ENCODE measurements at regions not wholly inside any gene's neighbourhood (a gene's known extent, or its start where the extent isn't known, plus 50 kb on each side); places are given as distances from the start of the nearest gene placed in this dataset.
"Not testable (repeated sequence)": the region's sequence is repeated elsewhere in the genome, so short reads cannot be mapped to it uniquely, and the experiment has no call there.

- H3K4me3 Mint-ChIP-seq, result no peak overlapping the region
- ATAC-seq (no peak), DNase-seq (no peak)
- peaks cover 3% of the 10 kb centered on the region for H3K9me3 Mint-ChIP-seq
- no peak overlapping the region for H3K27ac Mint-ChIP-seq
- H3K4me1 Mint-ChIP-seq, result no peaks in the 10 kb centered on the region
- no peaks in the 10 kb centered on the region for H3K27me3 Mint-ChIP-seq
- no peaks in the 10 kb centered on the region for H3K36me3 Mint-ChIP-seq (ENCODE audit: low read depth)
Observed at GRCh38 chr1:118397496-118397859, 212.4 kb upstream of the SPAG17 start.

- Mint-ChIP-seq H3K27ac (no peak overlapping the region), H3K36me3 (ENCODE audit: low read depth) (no peaks in the 10 kb centered on the region), H3K4me1 (no peaks in the 10 kb centered on the region), H3K9me3 (peaks cover 3% of the 10 kb centered on the region), H3K4me3 (no peak overlapping the region), H3K27me3 (no peaks in the 10 kb centered on the region)
- ATAC-seq, result no peak
- no peak for DNase-seq
Observed at GRCh38 chr1:118396829-118397495, 211.9 kb upstream of the SPAG17 start.

- Mint-ChIP-seq H3K27me3 (no peaks in the 10 kb centered on the region), H3K4me3 (no peak overlapping the region), H3K36me3 (ENCODE audit: low read depth) (no peaks in the 10 kb centered on the region), H3K27ac (no peak overlapping the region), H3K9me3 (peaks cover 3% of the 10 kb centered on the region), H3K4me1 (no peaks in the 10 kb centered on the region)
- DNase-seq, result no peak
- ATAC-seq, result no peak
Observed at GRCh38 chr1:118396279-118396678, 211.3 kb upstream of the SPAG17 start.

- Mint-ChIP-seq H3K27ac (no peak overlapping the region), H3K9me3 (peaks cover 3% of the 10 kb centered on the region), H3K4me1 (no peaks in the 10 kb centered on the region), H3K27me3 (no peaks in the 10 kb centered on the region), H3K36me3 (ENCODE audit: low read depth) (no peaks in the 10 kb centered on the region), H3K4me3 (no peak overlapping the region)
- ATAC-seq (no peak), DNase-seq (no peak)
Observed at GRCh38 chr1:118395430-118395991, 210.5 kb upstream of the SPAG17 start.

- Mint-ChIP-seq H3K9me3 (peaks cover 3% of the 10 kb centered on the region), H3K27me3 (no peaks in the 10 kb centered on the region), H3K4me3 (no peak overlapping the region), H3K36me3 (ENCODE audit: low read depth) (no peaks in the 10 kb centered on the region), H3K4me1 (no peaks in the 10 kb centered on the region), H3K27ac (no peak overlapping the region)
- DNase-seq (no peak), ATAC-seq (no peak)
Observed at GRCh38 chr1:118390955-118391354, 205.9 kb upstream of the SPAG17 start.

GRCh38 chr1:118388301-118388959 lies 203.4 kb upstream of the SPAG17 start:
- no peak overlapping the region for H3K4me3 Mint-ChIP-seq
- H3K9me3 Mint-ChIP-seq, result peaks cover 3% of the 10 kb centered on the region
- DNase-seq, result no peak
- H3K27me3 Mint-ChIP-seq, result no peaks in the 10 kb centered on the region
- H3K4me1 Mint-ChIP-seq, result no peaks in the 10 kb centered on the region
- no peak for ATAC-seq
- no peaks in the 10 kb centered on the region for H3K36me3 Mint-ChIP-seq (ENCODE audit: low read depth)
- no peak overlapping the region for H3K27ac Mint-ChIP-seq

- H3K4me1 Mint-ChIP-seq, result no peaks in the 10 kb centered on the region
- no peaks in the 10 kb centered on the region for H3K27me3 Mint-ChIP-seq
- H3K4me3 Mint-ChIP-seq, result no peak overlapping the region
- ATAC-seq (no peak), DNase-seq (no peak)
- H3K36me3 Mint-ChIP-seq (ENCODE audit: low read depth), result no peaks in the 10 kb centered on the region
- H3K9me3 Mint-ChIP-seq, result peaks cover 7% of the 10 kb centered on the region
- H3K27ac Mint-ChIP-seq, result no peak overlapping the region
Observed at GRCh38 chr1:118381197-118381869, 196.3 kb upstream of the SPAG17 start.

GRCh38 chr1:118377183-118377582 lies 192.2 kb upstream of the SPAG17 start:
- peaks cover 22% of the 10 kb centered on the region for H3K9me3 Mint-ChIP-seq
- not testable (repeated sequence) for ATAC-seq; DNase-seq; H3K4me1 Mint-ChIP-seq; H3K36me3 Mint-ChIP-seq (ENCODE audit: low read depth); H3K27ac Mint-ChIP-seq; H3K27me3 Mint-ChIP-seq; H3K4me3 Mint-ChIP-seq

GRCh38 chr1:118371612-118372011 lies 186.6 kb upstream of the SPAG17 start:
- H3K27me3 Mint-ChIP-seq, result no peaks in the 10 kb centered on the region
- no peaks in the 10 kb centered on the region for H3K36me3 Mint-ChIP-seq (ENCODE audit: low read depth)
- H3K27ac Mint-ChIP-seq, result no peak overlapping the region
- H3K4me3 Mint-ChIP-seq, result no peak overlapping the region
- peaks cover 34% of the 10 kb centered on the region for H3K9me3 Mint-ChIP-seq
- H3K4me1 Mint-ChIP-seq, result no peaks in the 10 kb centered on the region
- ATAC-seq (no peak), DNase-seq (no peak)

GRCh38 chr1:118370861-118371260 lies 185.8 kb upstream of the SPAG17 start:
- Mint-ChIP-seq H3K4me1 (no peaks in the 10 kb centered on the region), H3K9me3 (peaks cover 40% of the 10 kb centered on the region), H3K4me3 (no peak overlapping the region), H3K27ac (no peak overlapping the region), H3K27me3 (no peaks in the 10 kb centered on the region), H3K36me3 (ENCODE audit: low read depth) (no peaks in the 10 kb centered on the region)
- no peak for ATAC-seq
- no peak for DNase-seq

- Mint-ChIP-seq H3K27me3 (no peaks in the 10 kb centered on the region), H3K4me3 (no peak overlapping the region), H3K27ac (no peak overlapping the region), H3K9me3 (peaks cover 50% of the 10 kb centered on the region), H3K36me3 (ENCODE audit: low read depth) (no peaks in the 10 kb centered on the region), H3K4me1 (no peaks in the 10 kb centered on the region)
- ATAC-seq, result no peak
- DNase-seq, result no peak
Observed at GRCh38 chr1:118366286-118366685, 181.3 kb upstream of the SPAG17 start.

- H3K9me3 Mint-ChIP-seq, result peaks cover 40% of the 10 kb centered on the region
- H3K27ac Mint-ChIP-seq, result no peak overlapping the region
- ATAC-seq, result no peak
- no peaks in the 10 kb centered on the region for H3K36me3 Mint-ChIP-seq (ENCODE audit: low read depth)
- H3K4me3 Mint-ChIP-seq, result no peak overlapping the region
- no peaks in the 10 kb centered on the region for H3K4me1 Mint-ChIP-seq
- DNase-seq, result no peak
- no peaks in the 10 kb centered on the region for H3K27me3 Mint-ChIP-seq
Observed at GRCh38 chr1:118364882-118365281, 179.9 kb upstream of the SPAG17 start.

GRCh38 chr1:118363396-118363795 lies 178.4 kb upstream of the SPAG17 start:
- no peaks in the 10 kb centered on the region for H3K27me3 Mint-ChIP-seq

GRCh38 chr1:118360817-118361216 lies 175.8 kb upstream of the SPAG17 start:
- Mint-ChIP-seq H3K27ac (no peak overlapping the region), H3K27me3 (no peaks in the 10 kb centered on the region)
- no peak for DNase-seq

More at GRCh38 chr1:118363396-118363795, 178.4 kb upstream of the SPAG17 start:
- Mint-ChIP-seq H3K27ac (no peak overlapping the region), H3K9me3 (peaks cover 32% of the 10 kb centered on the region), H3K4me1 (no peaks in the 10 kb centered on the region), H3K4me3 (no peak overlapping the region), H3K36me3 (ENCODE audit: low read depth) (no peaks in the 10 kb centered on the region)
- DNase-seq (no peak), ATAC-seq (no peak)

GRCh38 chr1:118346936-118347335 lies 161.9 kb upstream of the SPAG17 start:
- Mint-ChIP-seq H3K27ac (no peak overlapping the region), H3K4me1 (no peaks in the 10 kb centered on the region), H3K36me3 (ENCODE audit: low read depth) (no peaks in the 10 kb centered on the region), H3K4me3 (no peak overlapping the region), H3K9me3 (peaks cover 9% of the 10 kb centered on the region), H3K27me3 (no peaks in the 10 kb centered on the region)
- ATAC-seq, result no peak
- no peak for DNase-seq

More at GRCh38 chr1:118360817-118361216, 175.8 kb upstream of the SPAG17 start:
- Mint-ChIP-seq H3K4me3 (no peak overlapping the region), H3K4me1 (no peaks in the 10 kb centered on the region), H3K36me3 (ENCODE audit: low read depth) (no peaks in the 10 kb centered on the region), H3K9me3 (peaks cover 33% of the 10 kb centered on the region)
- ATAC-seq, result no peak

Measured in activated naive CD8-positive, alpha-beta T cell treated with anti-CD3 and anti-CD28 coated beads, Interleukin-2, amount 50 U/mL, for 24 hours (primary cell).